Epithelial cell of esophagus (primary cell): ENCODE measurements at regions not wholly inside any gene's neighbourhood (a gene's known extent, or its start where the extent isn't known, plus 50 kb on each side); places are given as distances from the start of the nearest gene placed in this dataset.

Experiments used
- DNase-seq: peaks from one replicate; pipeline ENCODE4 v3.0.0; 2010; ENCODE audit warnings: low read depth
- H3K4me3 ChIP-seq: 2 replicates; pipeline ENCODE4 v1.5.1; 2011; ENCODE audit warnings: mild to moderate bottlenecking, low read length, control low read depth
- CTCF ChIP-seq: IDR thresholded peaks from 2 replicates; pipeline ENCODE4 v1.5.1; 2011; ENCODE audit warnings: low read depth, mild to moderate bottlenecking, low read length, control low read depth, inconsistent platforms; ENCODE audit not compliant: insufficient read depth; ENCODE audit errors: missing control alignments

- no peak for TF ChIP-seq CTCF
- no peak for DNase-seq
- H3K4me3 ChIP-seq: no peak overlapping the region
Observed at GRCh38 chr17:11130367-11130766, 110.6 kb upstream of the SHISA6 start.

- TF ChIP-seq CTCF: no peak
- DNase-seq: no peak
- H3K4me3 ChIP-seq: no peak overlapping the region
Observed at GRCh38 chr17:11122908-11123307, 118.1 kb upstream of the SHISA6 start.

- H3K4me3 ChIP-seq: no peak overlapping the region
- TF ChIP-seq CTCF: no peak
- DNase-seq: no peak
Observed at GRCh38 chr17:11121341-11121985, 119.5 kb upstream of the SHISA6 start.

- no peak for TF ChIP-seq CTCF
- no peak overlapping the region for H3K4me3 ChIP-seq
- no peak for DNase-seq
Observed at GRCh38 chr17:11109106-11109505, 131.9 kb upstream of the SHISA6 start.

- DNase-seq: no peak
- no peak overlapping the region for H3K4me3 ChIP-seq
- TF ChIP-seq CTCF: no peak
Observed at GRCh38 chr17:11105141-11105540, 135.9 kb upstream of the SHISA6 start.

GRCh38 chr17:11097121-11097520 lies 143.9 kb upstream of the SHISA6 start:
- DNase-seq: no peak
- no peak for TF ChIP-seq CTCF
- no peak overlapping the region for H3K4me3 ChIP-seq

GRCh38 chr17:11094331-11094730 lies 146.7 kb upstream of the SHISA6 start:
- no peak for DNase-seq
- no peak overlapping the region for H3K4me3 ChIP-seq
- no peak for TF ChIP-seq CTCF
